ENCODE measurements at regions not wholly inside any gene's neighbourhood (a gene's known extent, or its start where the extent isn't known, plus 50 kb on each side); places are given as distances from the start of the nearest gene placed in this dataset.

DNA sequence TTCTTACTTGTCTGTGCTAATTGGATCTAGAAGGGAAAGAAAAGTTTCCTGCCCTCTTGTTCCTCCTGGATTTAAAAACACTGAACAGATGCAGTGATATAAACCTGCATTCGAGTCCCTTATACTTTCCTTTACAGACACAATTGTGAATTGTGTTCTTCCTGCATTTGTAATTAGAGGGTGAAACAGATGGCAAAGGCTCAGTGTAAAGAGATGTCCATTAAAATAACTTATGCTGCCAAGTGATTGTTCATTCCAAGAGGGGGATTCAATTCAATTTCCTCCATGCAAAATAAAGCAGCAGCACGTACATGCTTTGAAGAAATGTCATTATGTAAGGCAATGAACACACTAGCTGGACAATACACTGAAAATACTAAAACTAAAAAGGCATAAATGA is 248.3 kb upstream of the LRIG3 start:
- TF ChIP-seq CTCF (IDR thresholded peaks at IDR 0.05; ENCODE audit: low read length): no peak
- no peak for TF ChIP-seq EZH2 (IDR thresholded peaks at IDR 0.05; ENCODE audit: borderline replicate concordance, low read length)

All from OCI-LY1 (cell line).